Osteoblast (primary cell): ENCODE measurements at regions not wholly inside any gene's neighbourhood (a gene's known extent, or its start where the extent isn't known, plus 50 kb on each side); places are given as distances from the start of the nearest gene placed in this dataset.

ENCODE experiments used
- DNase-seq: peaks from one replicate; pipeline ENCODE4 v3.0.0; 2011; ENCODE audit warnings: low spot score, mixed read lengths; ENCODE audit not compliant: insufficient read length; ENCODE audit errors: missing footprints
- H2AFZ ChIP-seq: 2 replicates; pipeline ENCODE4 v1.6.0; 2011; ENCODE audit warnings: mild to moderate bottlenecking, low read length
- H3K27ac ChIP-seq: 2 replicates; pipeline ENCODE4 v1.5.1; 2011; ENCODE audit warnings: mild to moderate bottlenecking, low read depth, low read length, moderate library complexity
- H3K27me3 ChIP-seq: 2 replicates; pipeline ENCODE4 v1.6.0; 2012; ENCODE audit warnings: mild to moderate bottlenecking, control low read depth, inconsistent platforms, low read length, moderate library complexity; ENCODE audit not compliant: insufficient read depth
- H3K36me3 ChIP-seq: 2 replicates; pipeline ENCODE4 v1.5.1; 2011; ENCODE audit warnings: mild to moderate bottlenecking, low read length, control low read depth, moderate library complexity; ENCODE audit not compliant: insufficient read depth
- H3K4me1 ChIP-seq: 2 replicates; pipeline ENCODE4 v1.5.1; 2011; ENCODE audit warnings: mild to moderate bottlenecking, low read length, control low read depth, moderate library complexity; ENCODE audit not compliant: insufficient read depth
- H3K4me2 ChIP-seq: 2 replicates; pipeline ENCODE4 v1.6.0; 2011; ENCODE audit warnings: mild to moderate bottlenecking, low read length; ENCODE audit not compliant: insufficient read depth
- H3K4me3 ChIP-seq: fragments of 200-600 bp; sonication (generic); 3 replicates; pipeline ENCODE4 v1.5.1; 2012; ENCODE audit warnings: mild to moderate bottlenecking, low read length, inconsistent platforms; ENCODE audit not compliant: insufficient read depth
- H3K79me2 ChIP-seq: 2 replicates; pipeline ENCODE4 v1.6.0; 2012; ENCODE audit warnings: mild to moderate bottlenecking, low read length, control low read depth, inconsistent platforms; ENCODE audit not compliant: insufficient read depth
- H3K9me3 ChIP-seq: 2 replicates; pipeline ENCODE4 v1.5.1; 2011; ENCODE audit warnings: low read depth, low read length, control low read depth
- H4K20me1 ChIP-seq: 2 replicates; pipeline ENCODE4 v1.6.0; 2012; ENCODE audit warnings: mild to moderate bottlenecking, low read length, control low read depth; ENCODE audit not compliant: insufficient read depth
- TF ChIP-seq, protein P1 (sequence below): IDR thresholded peaks from 2 replicates; pipeline ENCODE4 v1.5.1; 2011; ENCODE audit warnings: mild to moderate bottlenecking, low read depth, low read length, moderate library complexity; ENCODE audit errors: extremely low read depth

- DNase-seq: no peak
- TF ChIP-seq, protein P1, sequence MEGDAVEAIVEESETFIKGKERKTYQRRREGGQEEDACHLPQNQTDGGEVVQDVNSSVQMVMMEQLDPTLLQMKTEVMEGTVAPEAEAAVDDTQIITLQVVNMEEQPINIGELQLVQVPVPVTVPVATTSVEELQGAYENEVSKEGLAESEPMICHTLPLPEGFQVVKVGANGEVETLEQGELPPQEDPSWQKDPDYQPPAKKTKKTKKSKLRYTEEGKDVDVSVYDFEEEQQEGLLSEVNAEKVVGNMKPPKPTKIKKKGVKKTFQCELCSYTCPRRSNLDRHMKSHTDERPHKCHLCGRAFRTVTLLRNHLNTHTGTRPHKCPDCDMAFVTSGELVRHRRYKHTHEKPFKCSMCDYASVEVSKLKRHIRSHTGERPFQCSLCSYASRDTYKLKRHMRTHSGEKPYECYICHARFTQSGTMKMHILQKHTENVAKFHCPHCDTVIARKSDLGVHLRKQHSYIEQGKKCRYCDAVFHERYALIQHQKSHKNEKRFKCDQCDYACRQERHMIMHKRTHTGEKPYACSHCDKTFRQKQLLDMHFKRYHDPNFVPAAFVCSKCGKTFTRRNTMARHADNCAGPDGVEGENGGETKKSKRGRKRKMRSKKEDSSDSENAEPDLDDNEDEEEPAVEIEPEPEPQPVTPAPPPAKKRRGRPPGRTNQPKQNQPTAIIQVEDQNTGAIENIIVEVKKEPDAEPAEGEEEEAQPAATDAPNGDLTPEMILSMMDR: no peak
- H3K4me2 ChIP-seq: no peak overlapping the region
- no peaks in the 10 kb centered on the region for H4K20me1 ChIP-seq
- no peaks in the 10 kb centered on the region for H3K36me3 ChIP-seq
- no peaks in the 10 kb centered on the region for H3K4me1 ChIP-seq
- H2AFZ ChIP-seq: no peak overlapping the region
- no peaks in the 10 kb centered on the region for H3K9me3 ChIP-seq
- H3K79me2 ChIP-seq: no peaks in the 10 kb centered on the region
- no peak overlapping the region for H3K4me3 ChIP-seq
- no peaks in the 10 kb centered on the region for H3K27me3 ChIP-seq
- H3K27ac ChIP-seq: no peak overlapping the region
Observed at GRCh38 chr4:186445040-186445439, 110.3 kb downstream of the MTNR1A start.

DNA sequence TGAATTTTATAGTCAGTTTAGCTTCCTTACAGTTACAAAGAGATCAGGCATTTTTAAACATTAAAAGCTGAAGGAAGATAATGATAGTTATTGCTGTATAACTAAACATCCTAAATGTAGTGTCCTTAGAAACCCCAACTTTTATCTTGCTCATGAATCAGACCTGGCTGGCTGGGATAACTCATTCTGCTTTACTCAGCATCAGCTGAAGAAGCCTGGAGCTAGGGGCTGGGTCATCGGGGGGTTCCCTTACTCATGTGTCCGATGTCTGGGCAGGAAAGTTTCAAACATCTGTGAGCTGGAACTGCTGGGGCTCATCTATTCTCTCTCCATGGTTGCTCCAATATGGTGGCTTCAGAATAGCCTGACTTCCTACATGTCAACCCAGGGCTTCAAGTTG lies 113.9 kb downstream of the MTNR1A start:
- Histone ChIP-seq H3K4me2 (no peak overlapping the region), H3K4me3 (no peak overlapping the region), H3K9me3 (no peaks in the 10 kb centered on the region), H3K4me1 (no peaks in the 10 kb centered on the region), H3K27me3 (no peaks in the 10 kb centered on the region), H3K27ac (no peak overlapping the region), H3K36me3 (no peaks in the 10 kb centered on the region), H3K79me2 (no peaks in the 10 kb centered on the region), H4K20me1 (no peaks in the 10 kb centered on the region), H2AFZ (no peak overlapping the region)
- TF ChIP-seq, protein P1: no peak
- DNase-seq: no peak

DNA sequence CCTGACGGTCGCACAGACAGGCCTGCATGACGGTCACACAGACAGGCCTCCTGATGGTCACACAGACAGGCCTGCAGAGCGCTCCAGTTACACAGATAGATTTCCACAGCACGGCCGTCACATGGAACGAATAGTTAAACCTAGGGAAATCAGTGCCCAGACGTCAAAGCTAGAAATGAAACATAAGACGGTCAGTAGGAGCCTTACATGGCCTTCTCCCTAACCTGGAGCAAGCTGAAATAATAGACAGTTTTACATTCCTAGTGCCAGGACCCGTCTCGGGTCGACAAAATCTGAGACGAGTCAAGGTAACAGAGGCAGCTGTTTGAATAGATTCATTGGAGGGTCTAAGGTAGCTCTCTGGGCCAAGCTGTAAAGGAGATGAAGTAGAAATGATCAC lies 126.9 kb downstream of the MTNR1A start:
- H3K4me3 ChIP-seq: no peak overlapping the region
- H4K20me1 ChIP-seq: no peaks in the 10 kb centered on the region
- H3K27me3 ChIP-seq: no peaks in the 10 kb centered on the region
- H3K4me2 ChIP-seq: no peak overlapping the region
- DNase-seq: no peak
- H3K79me2 ChIP-seq: no peaks in the 10 kb centered on the region
- no peaks in the 10 kb centered on the region for H3K4me1 ChIP-seq
- no peaks in the 10 kb centered on the region for H3K36me3 ChIP-seq
- no peaks in the 10 kb centered on the region for H3K9me3 ChIP-seq
- TF ChIP-seq, protein P1: no peak
- no peak overlapping the region for H3K27ac ChIP-seq
- H2AFZ ChIP-seq: no peak overlapping the region

DNA sequence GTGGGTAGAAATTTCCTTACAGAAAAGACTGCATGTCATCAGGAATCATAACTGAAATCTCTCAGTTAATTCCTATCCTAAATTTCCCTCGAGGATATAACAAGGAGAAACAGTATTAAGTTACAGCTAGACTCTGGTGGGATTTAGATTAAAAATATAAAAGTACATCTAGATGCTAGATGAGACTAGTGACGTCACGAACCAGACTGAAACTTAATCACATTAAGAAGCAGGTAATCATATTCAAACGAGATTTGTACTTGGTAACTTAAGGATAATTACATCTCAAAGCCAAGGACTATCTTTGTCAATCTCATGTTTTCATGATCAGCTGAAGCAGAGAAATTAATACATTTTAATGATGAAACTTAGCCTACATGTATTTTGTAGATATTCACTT lies 130.6 kb downstream of the MTNR1A start:
- Histone ChIP-seq H2AFZ (no peak overlapping the region), H3K4me1 (no peaks in the 10 kb centered on the region), H3K27ac (no peak overlapping the region), H3K27me3 (no peaks in the 10 kb centered on the region), H4K20me1 (no peaks in the 10 kb centered on the region), H3K9me3 (no peaks in the 10 kb centered on the region), H3K79me2 (no peaks in the 10 kb centered on the region), H3K4me2 (no peak overlapping the region), H3K4me3 (no peak overlapping the region), H3K36me3 (no peaks in the 10 kb centered on the region)
- DNase-seq: no peak
- TF ChIP-seq, protein P1: no peak
